ENCODE measurements at regions not wholly inside any gene's neighbourhood (a gene's known extent, or its start where the extent isn't known, plus 50 kb on each side); places are given as distances from the start of the nearest gene placed in this dataset.

DNA sequence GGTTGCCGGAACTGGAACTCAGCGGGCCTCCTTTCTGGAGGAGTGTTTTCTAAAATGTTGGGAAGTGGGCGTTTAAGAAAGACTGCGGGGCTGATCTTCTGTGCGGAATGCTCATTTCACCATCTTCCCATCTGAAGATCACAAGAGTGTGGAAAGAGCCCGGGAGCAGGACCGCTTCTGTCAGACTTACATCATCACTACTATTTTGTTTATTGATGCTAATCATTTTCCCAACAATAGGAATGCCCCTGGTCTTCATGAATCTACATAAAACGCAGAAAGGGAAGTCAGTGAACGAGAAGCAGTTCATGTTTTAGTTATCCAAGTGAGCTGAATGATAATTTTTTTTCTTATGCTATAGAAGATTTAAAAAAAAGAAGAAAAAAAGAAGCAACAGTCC lies 447.8 kb upstream of the MKI67 start:
- H3K4me2 ChIP-seq: no peak overlapping the region
- H3K9me3 ChIP-seq (ENCODE audit: low read depth): no peaks in the 10 kb centered on the region
- H4K20me1 ChIP-seq (ENCODE audit: insufficient read depth, poor library complexity, severe bottlenecking): no peaks in the 10 kb centered on the region
- 69% methylated on average over 9 of the region's 9 CpGs for WGBS (ENCODE audit: low lambda C conversion rate, missing lambda C conversion rate)
- H3K4me1 ChIP-seq (ENCODE audit: insufficient read depth): peaks cover 7% of the 10 kb centered on the region
- no peaks in the 10 kb centered on the region for H3K36me3 ChIP-seq (replicated peaks; ENCODE audit: insufficient read depth, low read depth)
- H2AFZ ChIP-seq: no peak overlapping the region
- H3K27ac ChIP-seq: no peak overlapping the region
- DNase-seq (ENCODE audit: low spot score): no peak
- no peak overlapping the region for H3K4me3 ChIP-seq
- no peaks in the 10 kb centered on the region for H3K79me2 ChIP-seq
- TF ChIP-seq, protein P1, sequence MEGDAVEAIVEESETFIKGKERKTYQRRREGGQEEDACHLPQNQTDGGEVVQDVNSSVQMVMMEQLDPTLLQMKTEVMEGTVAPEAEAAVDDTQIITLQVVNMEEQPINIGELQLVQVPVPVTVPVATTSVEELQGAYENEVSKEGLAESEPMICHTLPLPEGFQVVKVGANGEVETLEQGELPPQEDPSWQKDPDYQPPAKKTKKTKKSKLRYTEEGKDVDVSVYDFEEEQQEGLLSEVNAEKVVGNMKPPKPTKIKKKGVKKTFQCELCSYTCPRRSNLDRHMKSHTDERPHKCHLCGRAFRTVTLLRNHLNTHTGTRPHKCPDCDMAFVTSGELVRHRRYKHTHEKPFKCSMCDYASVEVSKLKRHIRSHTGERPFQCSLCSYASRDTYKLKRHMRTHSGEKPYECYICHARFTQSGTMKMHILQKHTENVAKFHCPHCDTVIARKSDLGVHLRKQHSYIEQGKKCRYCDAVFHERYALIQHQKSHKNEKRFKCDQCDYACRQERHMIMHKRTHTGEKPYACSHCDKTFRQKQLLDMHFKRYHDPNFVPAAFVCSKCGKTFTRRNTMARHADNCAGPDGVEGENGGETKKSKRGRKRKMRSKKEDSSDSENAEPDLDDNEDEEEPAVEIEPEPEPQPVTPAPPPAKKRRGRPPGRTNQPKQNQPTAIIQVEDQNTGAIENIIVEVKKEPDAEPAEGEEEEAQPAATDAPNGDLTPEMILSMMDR (IDR thresholded peaks at IDR 0.05; ENCODE audit: poor library complexity): no peak
- no peak for TF ChIP-seq EZH2phosphoT487 (IDR thresholded peaks at IDR 0.05; ENCODE audit: low read depth, severe bottlenecking, unreplicated experiment)
- no peak for TF ChIP-seq EZH2 (IDR thresholded peaks at IDR 0.05; ENCODE audit: borderline replicate concordance)
- H3K27me3 ChIP-seq: no peaks in the 10 kb centered on the region
- H3K9me2 ChIP-seq (replicated peaks; ENCODE audit: insufficient read depth): no peaks in the 10 kb centered on the region

DNA sequence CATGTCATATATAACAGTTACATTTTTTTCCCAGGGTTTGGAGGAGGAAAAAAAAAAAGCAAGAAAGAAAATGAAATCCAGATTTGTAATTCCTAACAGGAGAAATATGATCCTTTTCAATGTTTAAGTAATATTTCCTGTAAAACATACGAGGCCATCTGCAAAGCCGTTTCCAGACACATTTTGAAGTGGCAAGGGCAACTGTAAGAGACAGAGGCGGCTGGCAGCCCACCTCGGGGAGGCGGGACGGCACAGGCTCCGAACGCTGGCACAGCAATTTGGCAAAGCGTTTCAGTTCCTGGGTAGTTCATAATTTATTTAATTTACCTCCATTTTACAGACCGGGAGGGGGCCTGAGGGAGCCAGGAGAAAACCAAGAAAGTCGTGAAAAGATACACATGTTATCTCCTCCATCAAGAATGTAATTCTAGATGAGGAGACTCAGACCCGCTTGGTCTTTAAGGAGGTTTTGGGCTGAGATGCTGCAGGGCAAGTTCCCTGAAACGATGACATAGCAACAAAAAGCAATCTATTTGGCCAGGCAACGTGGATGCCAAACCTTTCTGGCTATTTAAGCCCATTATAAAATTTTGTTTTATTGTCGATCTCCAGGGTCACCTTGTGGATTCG lies 448.5 kb upstream of the MKI67 start:
- WGBS (ENCODE audit: low lambda C conversion rate, missing lambda C conversion rate): 45% methylated on average over 16 of the region's 16 CpGs
- Histone ChIP-seq H3K4me1 (ENCODE audit: insufficient read depth) (peaks cover 7% of the 10 kb centered on the region), H4K20me1 (ENCODE audit: insufficient read depth, poor library complexity, severe bottlenecking) (no peaks in the 10 kb centered on the region), H3K27me3 (no peaks in the 10 kb centered on the region), H2AFZ (no peak overlapping the region), H3K36me3 (replicated peaks; ENCODE audit: insufficient read depth, low read depth) (no peaks in the 10 kb centered on the region), H3K4me3 (no peak overlapping the region), H3K9me2 (replicated peaks; ENCODE audit: insufficient read depth) (no peaks in the 10 kb centered on the region), H3K79me2 (no peaks in the 10 kb centered on the region), H3K4me2 (peak overlapping the region; percentile 40), H3K9me3 (ENCODE audit: low read depth) (no peaks in the 10 kb centered on the region), H3K27ac (peak overlapping the region; percentile 9)
- no peak for DNase-seq (ENCODE audit: low spot score)
- TF ChIP-seq EZH2phosphoT487 (IDR thresholded peaks at IDR 0.05; ENCODE audit: low read depth, severe bottlenecking, unreplicated experiment): no peak
- TF ChIP-seq, protein P1 (IDR thresholded peaks at IDR 0.05; ENCODE audit: poor library complexity): no peak
- TF ChIP-seq EZH2 (IDR thresholded peaks at IDR 0.05; ENCODE audit: borderline replicate concordance): no peak

DNA sequence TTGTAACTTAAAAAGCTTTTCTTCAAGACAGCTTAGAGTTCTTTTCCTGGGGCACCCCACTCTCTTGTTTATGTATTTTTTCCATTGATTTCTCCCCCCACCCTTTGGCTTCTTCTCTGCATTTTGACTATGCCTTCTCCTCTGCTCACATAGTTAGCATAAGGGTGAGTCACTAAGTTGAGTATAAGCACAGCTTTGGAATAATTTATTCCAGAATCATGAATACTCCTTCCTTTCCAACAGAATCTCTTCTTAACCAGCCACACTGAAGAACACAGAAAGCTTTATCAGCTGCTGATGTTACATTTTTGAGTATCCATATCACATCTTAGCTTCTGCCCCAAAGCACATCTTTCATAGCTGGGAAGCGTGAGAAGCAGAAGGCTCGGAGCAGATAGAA lies 449.5 kb upstream of the MKI67 start:
- Histone ChIP-seq H3K4me2 (no peak overlapping the region), H2AFZ (no peak overlapping the region), H3K27ac (peak overlapping the region; percentile 24), H4K20me1 (ENCODE audit: insufficient read depth, poor library complexity, severe bottlenecking) (no peaks in the 10 kb centered on the region), H3K36me3 (replicated peaks; ENCODE audit: insufficient read depth, low read depth) (no peaks in the 10 kb centered on the region), H3K27me3 (no peaks in the 10 kb centered on the region), H3K4me1 (ENCODE audit: insufficient read depth) (peaks cover 7% of the 10 kb centered on the region), H3K9me3 (ENCODE audit: low read depth) (no peaks in the 10 kb centered on the region), H3K9me2 (replicated peaks; ENCODE audit: insufficient read depth) (no peaks in the 10 kb centered on the region), H3K79me2 (no peaks in the 10 kb centered on the region), H3K4me3 (no peak overlapping the region)
- TF ChIP-seq EZH2phosphoT487 (IDR thresholded peaks at IDR 0.05; ENCODE audit: low read depth, severe bottlenecking, unreplicated experiment): no peak
- TF ChIP-seq EZH2 (IDR thresholded peaks at IDR 0.05; ENCODE audit: borderline replicate concordance): no peak
- TF ChIP-seq, protein P1 (IDR thresholded peaks at IDR 0.05; ENCODE audit: poor library complexity): no peak
- 69% methylated on average over 2 of the region's 2 CpGs for WGBS (ENCODE audit: low lambda C conversion rate, missing lambda C conversion rate)
- no peak for DNase-seq (ENCODE audit: low spot score)
